AG09309 (cell line): ENCODE measurements at regions not wholly inside any gene's neighbourhood (a gene's known extent, or its start where the extent isn't known, plus 50 kb on each side); places are given as distances from the start of the nearest gene placed in this dataset.

Source experiments
- DNase-seq: peaks from one replicate; pipeline ENCODE4 v3.0.0-alpha.2; 2010; ENCODE audit warnings: low read depth
- H3K4me3 ChIP-seq: 2 replicates; pipeline ENCODE4 v1.5.1; 2011; ENCODE audit warnings: mild to moderate bottlenecking, low read depth, low read length, moderate library complexity; ENCODE audit not compliant: control insufficient read depth
- TF ChIP-seq, protein P1 (sequence below): IDR thresholded peaks from 2 replicates; pipeline ENCODE4 v1.5.1; 2011; ENCODE audit warnings: mild to moderate bottlenecking, low read depth, low read length, inconsistent platforms; ENCODE audit not compliant: insufficient read depth, control insufficient read depth; ENCODE audit errors: missing control alignments

DNA sequence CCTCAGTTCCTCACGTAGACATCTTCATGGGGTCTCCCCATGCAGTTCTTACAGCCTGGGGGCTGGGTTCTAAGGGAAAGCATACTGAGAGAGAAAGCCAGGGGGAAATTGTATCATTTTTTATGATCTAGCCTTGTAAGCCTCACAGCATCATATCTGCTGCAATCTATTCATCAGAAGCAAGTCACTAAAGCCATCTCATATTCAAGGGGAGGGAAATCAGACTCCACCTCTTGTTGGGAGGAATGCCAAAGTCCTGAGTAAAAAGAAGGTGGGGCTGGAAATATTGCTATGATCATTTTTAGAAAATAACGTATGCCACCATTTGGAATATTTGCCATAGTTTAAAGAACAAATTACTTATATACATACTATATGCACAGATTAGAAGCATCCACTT is 304.6 kb downstream of the TXNL1 start:
- no peak for DNase-seq
- TF ChIP-seq, protein P1, sequence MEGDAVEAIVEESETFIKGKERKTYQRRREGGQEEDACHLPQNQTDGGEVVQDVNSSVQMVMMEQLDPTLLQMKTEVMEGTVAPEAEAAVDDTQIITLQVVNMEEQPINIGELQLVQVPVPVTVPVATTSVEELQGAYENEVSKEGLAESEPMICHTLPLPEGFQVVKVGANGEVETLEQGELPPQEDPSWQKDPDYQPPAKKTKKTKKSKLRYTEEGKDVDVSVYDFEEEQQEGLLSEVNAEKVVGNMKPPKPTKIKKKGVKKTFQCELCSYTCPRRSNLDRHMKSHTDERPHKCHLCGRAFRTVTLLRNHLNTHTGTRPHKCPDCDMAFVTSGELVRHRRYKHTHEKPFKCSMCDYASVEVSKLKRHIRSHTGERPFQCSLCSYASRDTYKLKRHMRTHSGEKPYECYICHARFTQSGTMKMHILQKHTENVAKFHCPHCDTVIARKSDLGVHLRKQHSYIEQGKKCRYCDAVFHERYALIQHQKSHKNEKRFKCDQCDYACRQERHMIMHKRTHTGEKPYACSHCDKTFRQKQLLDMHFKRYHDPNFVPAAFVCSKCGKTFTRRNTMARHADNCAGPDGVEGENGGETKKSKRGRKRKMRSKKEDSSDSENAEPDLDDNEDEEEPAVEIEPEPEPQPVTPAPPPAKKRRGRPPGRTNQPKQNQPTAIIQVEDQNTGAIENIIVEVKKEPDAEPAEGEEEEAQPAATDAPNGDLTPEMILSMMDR, result no peak
- H3K4me3 ChIP-seq, result no peak overlapping the region

GRCh38 chr18:56333146-56333545 is 305.2 kb downstream of the TXNL1 start:
- DNase-seq, result no peak
- TF ChIP-seq, protein P1, result no peak
- no peak overlapping the region for H3K4me3 ChIP-seq

DNA sequence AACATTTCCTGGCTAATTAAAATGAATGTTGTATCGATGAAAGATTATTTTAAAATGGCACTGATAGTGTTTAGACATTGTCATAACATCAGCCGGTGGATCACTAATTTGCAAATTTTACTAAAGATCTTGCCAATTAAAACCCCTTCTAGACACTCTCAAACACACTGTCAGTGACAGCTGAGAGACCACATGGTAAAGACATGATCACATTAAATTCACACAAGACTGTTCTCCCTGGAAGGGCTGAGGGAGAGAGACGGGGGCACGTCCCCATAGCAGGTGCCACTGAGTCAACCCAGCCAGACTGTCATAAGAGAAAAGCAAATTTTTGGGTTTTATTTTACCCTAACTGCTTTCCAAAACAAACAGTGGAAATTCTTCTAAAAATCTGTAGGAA is 306.0 kb downstream of the TXNL1 start:
- H3K4me3 ChIP-seq, result no peak overlapping the region
- no peak for DNase-seq
- TF ChIP-seq, protein P1, result no peak

- DNase-seq, result no peak
- TF ChIP-seq, protein P1, result no peak
- H3K4me3 ChIP-seq, result no peak overlapping the region
Measured at GRCh38 chr18:56330366-56331110, 307.9 kb downstream of the TXNL1 start.

DNA sequence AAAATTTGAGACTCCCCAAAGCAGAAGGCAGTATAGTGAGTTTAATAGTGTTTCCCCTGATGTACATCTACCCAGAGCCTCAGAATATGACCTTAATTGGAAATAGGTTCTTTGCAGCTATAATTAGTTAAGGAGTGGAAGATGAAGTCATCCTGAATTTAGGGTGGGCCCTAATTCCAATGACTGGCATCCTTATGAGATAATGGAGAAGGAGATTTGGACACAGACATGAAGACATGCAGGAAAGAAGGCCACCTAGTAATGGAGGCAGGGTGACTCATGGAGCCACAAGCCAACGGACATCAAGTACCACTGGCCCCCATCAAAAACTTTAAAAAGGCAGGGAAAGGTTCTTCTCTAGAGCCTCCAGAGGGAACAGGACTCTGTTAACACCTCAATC is 308.9 kb downstream of the TXNL1 start:
- H3K4me3 ChIP-seq, result no peak overlapping the region
- TF ChIP-seq, protein P1, result no peak
- no peak for DNase-seq

DNA sequence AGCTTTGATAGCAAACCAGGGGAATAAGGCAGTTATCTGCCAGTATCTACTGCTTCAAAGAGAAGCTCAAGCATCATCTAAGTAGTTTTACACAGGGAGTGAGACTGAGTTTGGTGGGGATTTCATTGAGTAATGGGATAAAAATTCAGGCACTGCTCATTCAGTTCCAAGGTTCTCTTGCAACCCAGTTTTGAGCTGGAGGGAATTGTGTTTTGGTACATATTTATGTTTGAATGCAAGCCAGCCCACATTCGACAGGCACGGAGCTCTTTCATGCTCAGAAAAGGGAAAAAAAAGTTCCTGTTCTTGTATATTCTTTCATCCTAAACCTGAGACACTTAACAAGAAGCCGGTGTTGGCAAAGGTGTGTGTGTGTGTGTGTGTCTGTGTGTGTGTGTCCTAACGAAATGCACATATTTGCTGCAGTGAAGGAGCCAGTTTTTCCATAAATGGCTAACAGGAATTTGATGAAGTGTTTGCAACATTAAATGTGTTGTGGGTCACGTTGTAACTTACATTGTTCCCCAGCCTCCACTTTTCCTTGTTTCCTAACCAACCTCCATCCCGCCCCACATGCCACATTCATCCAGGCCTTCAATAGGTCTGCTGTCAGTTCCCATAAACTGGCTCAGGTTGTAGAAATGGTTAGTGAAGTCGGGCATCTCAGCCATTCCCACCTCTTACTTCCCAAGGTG is 311.1 kb downstream of the TXNL1 start:
- no peak for DNase-seq
- H3K4me3 ChIP-seq, result no peak overlapping the region
- TF ChIP-seq, protein P1, result no peak
